Calu3 (cell line): ENCODE measurements at regions not wholly inside any gene's neighbourhood (a gene's known extent, or its start where the extent isn't known, plus 50 kb on each side); places are given as distances from the start of the nearest gene placed in this dataset.
"Not testable (repeated sequence)": the region's sequence is repeated elsewhere in the genome, so short reads cannot be mapped to it uniquely, and the experiment has no call there.

ENCODE experiments used
- BruUV-seq: library from RNA; stranded (reverse); fragments of 400-500 nt; replicated peaks from 2 replicates; lab custom pipeline; 2021; lab: Mats Ljungman, UMichigan
- CTCF ChIA-PET: fragments of 300-600 bp; sonication (Branson Sonifier 250); formaldehyde crosslinking; loops from one replicate; lab custom pipeline; 2022; ENCODE audit warnings: antibody characterized with exemption; lab: Charles Lee
- DNase-seq: peaks from one replicate; pipeline ENCODE4 v3.0.0; 2022
- H3K27ac Mint-ChIP-seq: one replicate; pipeline ENCODE4 v1.8.0; 2022; ENCODE audit warnings: mixed read lengths; ENCODE audit not compliant: unreplicated experiment
- H3K27me3 Mint-ChIP-seq: one replicate; pipeline ENCODE4 v1.8.0; 2022; ENCODE audit warnings: mixed read lengths; ENCODE audit not compliant: unreplicated experiment
- H3K36me3 Mint-ChIP-seq: one replicate; pipeline ENCODE4 v1.8.0; 2022; ENCODE audit warnings: mild to moderate bottlenecking, moderate library complexity, mixed read lengths; ENCODE audit not compliant: insufficient read depth, unreplicated experiment
- H3K4me1 Mint-ChIP-seq: one replicate; pipeline ENCODE4 v1.8.0; 2022; ENCODE audit warnings: mild to moderate bottlenecking, low read depth, mixed read lengths; ENCODE audit not compliant: unreplicated experiment
- H3K4me3 Mint-ChIP-seq: one replicate; pipeline ENCODE4 v1.8.0; 2022; ENCODE audit warnings: mild to moderate bottlenecking, low read depth, moderate library complexity, mixed read lengths; ENCODE audit not compliant: unreplicated experiment
- H3K9me3 Mint-ChIP-seq: one replicate; pipeline ENCODE4 v1.8.0; 2022; ENCODE audit warnings: low read depth, mixed read lengths; ENCODE audit not compliant: unreplicated experiment
- intact Hi-C: fragments of 100-400 bp; cut with micrococcal nuclease; formaldehyde crosslinking; loops from one replicate; pipeline ENCODE4 v1.10.0; 2022; ENCODE audit not compliant: unreplicated experiment
- TF ChIP-seq, protein P1 (sequence below): fragments of 200-600 bp; IDR thresholded peaks from one replicate; pipeline ENCODE4 v1.8.0; 2022; ENCODE audit warnings: antibody characterized with exemption; ENCODE audit not compliant: unreplicated experiment

GRCh38 chr11:11207428-11207827 lies 145.6 kb downstream of the CSNK2A3 start:
- BruUV-seq: no TSS peak
- Mint-ChIP-seq H3K36me3 (no peaks in the 10 kb centered on the region), H3K9me3 (no peaks in the 10 kb centered on the region), H3K27ac (no peak overlapping the region), H3K4me1 (no peaks in the 10 kb centered on the region), H3K4me3 (no peak overlapping the region), H3K27me3 (peaks cover 71% of the 10 kb centered on the region)
- TF ChIP-seq, protein P1, sequence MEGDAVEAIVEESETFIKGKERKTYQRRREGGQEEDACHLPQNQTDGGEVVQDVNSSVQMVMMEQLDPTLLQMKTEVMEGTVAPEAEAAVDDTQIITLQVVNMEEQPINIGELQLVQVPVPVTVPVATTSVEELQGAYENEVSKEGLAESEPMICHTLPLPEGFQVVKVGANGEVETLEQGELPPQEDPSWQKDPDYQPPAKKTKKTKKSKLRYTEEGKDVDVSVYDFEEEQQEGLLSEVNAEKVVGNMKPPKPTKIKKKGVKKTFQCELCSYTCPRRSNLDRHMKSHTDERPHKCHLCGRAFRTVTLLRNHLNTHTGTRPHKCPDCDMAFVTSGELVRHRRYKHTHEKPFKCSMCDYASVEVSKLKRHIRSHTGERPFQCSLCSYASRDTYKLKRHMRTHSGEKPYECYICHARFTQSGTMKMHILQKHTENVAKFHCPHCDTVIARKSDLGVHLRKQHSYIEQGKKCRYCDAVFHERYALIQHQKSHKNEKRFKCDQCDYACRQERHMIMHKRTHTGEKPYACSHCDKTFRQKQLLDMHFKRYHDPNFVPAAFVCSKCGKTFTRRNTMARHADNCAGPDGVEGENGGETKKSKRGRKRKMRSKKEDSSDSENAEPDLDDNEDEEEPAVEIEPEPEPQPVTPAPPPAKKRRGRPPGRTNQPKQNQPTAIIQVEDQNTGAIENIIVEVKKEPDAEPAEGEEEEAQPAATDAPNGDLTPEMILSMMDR: no peak
- intact Hi-C loops: no loop called here
- no peak for DNase-seq
- CTCF ChIA-PET: no interaction called here

- CTCF ChIA-PET: no interaction called here
- peaks cover 80% of the 10 kb centered on the region for H3K27me3 Mint-ChIP-seq
- no peaks in the 10 kb centered on the region for H3K9me3 Mint-ChIP-seq
- no peaks in the 10 kb centered on the region for H3K36me3 Mint-ChIP-seq
- no peak overlapping the region for H3K4me3 Mint-ChIP-seq
- intact Hi-C loops: no loop called here
- no TSS peak for BruUV-seq
- no peak for DNase-seq
- TF ChIP-seq, protein P1: no peak
- H3K4me1 Mint-ChIP-seq: no peaks in the 10 kb centered on the region
- no peak overlapping the region for H3K27ac Mint-ChIP-seq
Measured at GRCh38 chr11:11206484-11206883, 146.6 kb downstream of the CSNK2A3 start.

- Mint-ChIP-seq H3K27ac (no peak overlapping the region), H3K9me3 (no peaks in the 10 kb centered on the region), H3K4me3 (no peak overlapping the region), H3K27me3 (peaks cover 88% of the 10 kb centered on the region), H3K36me3 (no peaks in the 10 kb centered on the region), H3K4me1 (no peaks in the 10 kb centered on the region)
- TF ChIP-seq, protein P1: no peak
- DNase-seq: no peak
- CTCF ChIA-PET: no interaction called here
- intact Hi-C loops: no loop called here
- BruUV-seq: no TSS peak
Measured at GRCh38 chr11:11202885-11203284, 150.2 kb downstream of the CSNK2A3 start.

DNA sequence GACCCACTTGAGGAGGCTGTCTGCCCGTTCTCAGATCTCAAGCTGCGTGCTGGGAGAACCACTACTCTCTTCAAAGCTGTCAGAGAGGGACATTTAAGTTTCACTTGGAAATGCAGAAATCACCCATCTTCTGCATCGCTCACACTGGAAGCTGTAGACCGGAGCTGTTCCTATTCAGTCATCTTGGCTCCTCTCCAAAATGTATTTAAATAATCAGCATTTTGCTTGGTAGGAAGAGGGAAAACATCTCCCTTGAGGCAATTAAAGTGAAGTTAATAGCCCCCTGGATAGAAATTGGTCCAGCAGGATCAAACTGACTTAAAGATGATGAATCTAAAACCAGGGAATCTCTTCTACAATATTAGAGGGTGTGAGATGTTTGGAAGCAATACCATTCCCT lies 151.7 kb downstream of the CSNK2A3 start:
- H3K4me1 Mint-ChIP-seq, CTCF ChIA-PET, H3K27ac Mint-ChIP-seq, H3K9me3 Mint-ChIP-seq, intact Hi-C loops, DNase-seq, H3K36me3 Mint-ChIP-seq, BruUV-seq, H3K4me3 Mint-ChIP-seq: not testable (repeated sequence)
- peaks cover 79% of the 10 kb centered on the region for H3K27me3 Mint-ChIP-seq

DNA sequence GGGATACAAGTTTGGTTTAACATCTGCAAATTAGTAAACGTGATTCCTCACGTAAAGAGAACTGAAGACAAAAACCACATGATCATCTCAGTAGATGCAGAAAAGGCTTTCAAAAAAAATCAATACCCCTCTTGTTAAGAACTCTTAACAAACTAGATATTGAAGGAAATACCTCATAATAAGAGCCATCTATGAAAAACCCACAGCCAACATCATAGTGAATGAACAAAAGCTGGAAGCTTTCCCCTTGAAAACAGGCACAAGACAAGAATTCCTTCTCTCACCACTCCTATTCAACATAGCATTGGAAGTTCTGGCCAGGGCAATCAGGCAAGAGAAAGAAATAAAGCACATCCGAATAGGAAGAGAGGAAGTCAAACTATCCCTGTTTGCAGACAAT lies 160.5 kb downstream of the CSNK2A3 start:
- no TSS peak for BruUV-seq
- TF ChIP-seq, protein P1: no peak
- CTCF ChIA-PET: interaction anchor here (1.1 kb wide), 1 partner anchor 8 kb away, joined by 3 read pairs; no protein-coding TSS in a partner anchor
- DNase-seq: no peak
- no peaks in the 10 kb centered on the region for H3K4me1 Mint-ChIP-seq
- H3K36me3 Mint-ChIP-seq: no peaks in the 10 kb centered on the region
- H3K27ac Mint-ChIP-seq: no peak overlapping the region
- H3K4me3 Mint-ChIP-seq: no peak overlapping the region
- intact Hi-C loops: no loop called here
- peaks cover 41% of the 10 kb centered on the region for H3K27me3 Mint-ChIP-seq
- H3K9me3 Mint-ChIP-seq: no peaks in the 10 kb centered on the region
